NCI-H1694 (cell line): ENCODE measurements at regions not wholly inside any gene's neighbourhood (a gene's known extent, or its start where the extent isn't known, plus 50 kb on each side); places are given as distances from the start of the nearest gene placed in this dataset.

Experiments used
- DNase-seq: peaks from one replicate; lab custom pipeline; 2025; lab: John Stamatoyannopoulos, UW

GRCh38 chr9:129343424-129344375 is 165.6 kb upstream of the IER5L start:
- DNase-seq: no peak

DNA sequence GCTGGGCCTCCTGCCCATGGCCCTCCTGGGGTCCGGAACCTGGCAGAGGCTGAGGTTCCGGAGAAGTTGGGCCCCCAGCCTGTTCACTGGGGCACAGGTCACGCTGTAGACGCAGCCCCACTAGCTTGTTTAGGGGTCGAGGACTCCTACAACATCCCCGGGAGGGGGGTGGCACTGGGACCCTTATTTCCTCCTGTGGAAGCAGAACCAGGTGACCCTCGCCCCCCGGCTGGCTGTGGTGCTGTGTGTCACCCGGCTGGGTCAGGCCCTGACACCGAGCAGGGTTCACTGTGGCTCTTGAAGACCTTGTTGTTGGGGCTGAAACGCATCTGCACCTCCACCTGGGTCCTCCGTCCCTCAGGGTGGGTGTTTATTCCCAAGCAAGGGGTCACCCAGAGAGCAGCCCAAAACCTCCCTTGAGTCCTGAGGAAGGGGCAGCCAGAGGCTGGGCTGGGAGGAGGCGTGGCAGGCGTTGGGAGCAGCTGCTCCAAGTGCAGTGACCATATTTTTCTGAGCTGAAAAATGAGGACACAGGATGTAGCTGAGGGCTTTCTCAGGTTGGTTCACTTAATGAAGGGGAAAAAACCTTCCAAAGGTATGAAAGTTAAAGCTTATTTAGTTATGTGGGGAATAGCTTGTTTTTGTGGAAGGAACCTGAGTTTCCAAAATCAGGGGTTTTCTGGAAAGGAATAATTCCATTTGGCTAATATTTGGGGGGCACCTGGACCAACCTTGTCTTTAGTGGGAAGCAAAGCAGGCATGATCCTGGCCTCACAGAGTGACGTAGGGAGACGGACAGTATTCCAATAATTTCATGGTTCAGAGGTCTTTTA is 164.7 kb upstream of the IER5L start:
- DNase-seq: no peak

DNA sequence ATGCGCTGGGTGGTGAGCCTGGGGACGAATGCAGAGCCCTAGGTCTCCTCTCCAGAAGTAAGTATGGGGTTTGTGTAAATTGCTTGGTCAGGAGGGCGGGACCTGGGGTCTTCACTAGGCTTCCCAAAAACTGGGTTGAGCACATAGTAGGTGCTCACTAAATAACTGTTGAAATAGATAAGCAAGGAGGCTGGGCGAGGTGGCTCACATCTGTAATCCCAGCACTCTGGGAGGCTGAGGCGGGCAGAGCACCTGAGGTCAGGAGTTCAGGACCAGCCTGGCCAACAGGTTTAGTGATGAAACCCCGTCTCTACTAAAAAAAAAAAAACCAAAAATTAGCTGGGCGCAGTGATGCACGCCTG is 163.9 kb upstream of the IER5L start:
- no peak for DNase-seq

DNA sequence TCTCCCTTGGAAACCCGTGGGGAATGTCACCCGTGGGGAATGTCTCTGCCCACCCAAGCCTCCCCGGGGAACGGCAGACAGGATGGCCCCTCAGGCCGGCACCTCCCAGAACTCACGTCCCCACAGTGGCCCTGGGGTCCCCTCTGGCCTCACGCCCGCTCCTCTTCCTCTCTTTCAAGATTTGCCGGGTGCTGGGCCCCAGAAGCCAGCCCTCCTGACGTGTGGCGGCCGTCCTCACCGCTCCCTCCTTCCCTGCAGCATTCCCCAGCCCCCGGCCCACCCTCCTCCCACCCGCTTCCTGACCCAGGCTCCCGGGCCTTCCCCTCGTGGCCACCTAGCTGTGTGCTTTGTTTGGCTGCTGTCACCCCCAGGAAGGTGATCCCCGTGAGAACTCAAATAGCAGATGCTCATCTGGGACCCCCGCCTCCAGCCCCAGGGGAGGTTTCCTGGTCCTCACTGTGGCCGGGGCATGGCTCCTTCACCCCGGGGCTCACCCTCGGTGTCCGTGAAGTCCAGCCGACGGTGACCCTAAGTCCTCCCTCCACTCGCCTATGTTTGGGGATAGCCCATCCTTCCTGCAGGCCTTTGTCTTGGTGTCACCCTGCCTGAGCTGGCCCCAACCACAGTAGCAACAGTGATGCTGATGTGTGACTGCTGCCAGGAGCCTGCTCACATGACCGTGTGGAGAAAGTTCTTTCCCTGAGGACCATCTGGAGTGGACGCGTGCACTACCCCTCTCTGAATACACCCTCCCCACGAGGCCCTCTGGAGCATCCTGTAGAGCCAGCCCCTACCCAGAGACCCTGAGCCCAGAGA is 163.3 kb upstream of the IER5L start:
- no peak for DNase-seq

DNA sequence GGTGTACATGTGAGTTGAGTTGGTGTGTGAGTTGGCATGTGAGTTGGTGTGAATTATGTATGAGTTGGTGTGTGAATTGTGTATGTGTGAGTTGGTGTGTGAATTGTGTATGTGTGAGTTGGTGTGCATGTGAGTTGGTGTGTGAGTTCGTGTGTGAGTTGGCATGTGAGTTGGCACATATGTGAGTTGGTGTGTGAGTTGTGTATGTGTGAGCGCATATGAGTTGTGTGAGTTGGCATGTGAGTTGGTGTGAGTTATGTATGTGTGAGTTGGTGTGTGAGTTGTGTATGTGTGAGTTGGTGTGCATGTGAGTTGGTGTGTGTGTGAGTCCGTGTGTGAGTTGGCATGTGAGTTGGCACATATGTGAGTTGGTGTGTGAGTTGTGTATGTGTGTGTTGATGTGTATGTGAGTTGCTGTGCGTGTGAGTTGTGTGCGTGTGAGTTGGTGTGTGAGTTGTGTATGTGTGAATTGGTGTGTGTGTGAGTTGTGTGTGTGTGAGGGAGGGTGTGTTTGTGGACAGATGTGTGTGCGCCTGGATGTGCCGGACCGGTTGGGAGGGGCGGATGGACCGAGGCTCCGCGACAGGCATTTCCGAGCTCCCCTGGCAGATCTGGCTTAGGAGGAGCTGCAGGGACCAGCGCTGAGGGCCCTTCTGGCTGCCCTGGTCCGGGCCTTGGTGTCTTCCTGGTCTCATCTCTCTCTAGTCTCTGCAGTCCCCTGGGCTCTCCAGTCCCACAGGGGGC is 162.5 kb upstream of the IER5L start:
- DNase-seq: no peak

DNA sequence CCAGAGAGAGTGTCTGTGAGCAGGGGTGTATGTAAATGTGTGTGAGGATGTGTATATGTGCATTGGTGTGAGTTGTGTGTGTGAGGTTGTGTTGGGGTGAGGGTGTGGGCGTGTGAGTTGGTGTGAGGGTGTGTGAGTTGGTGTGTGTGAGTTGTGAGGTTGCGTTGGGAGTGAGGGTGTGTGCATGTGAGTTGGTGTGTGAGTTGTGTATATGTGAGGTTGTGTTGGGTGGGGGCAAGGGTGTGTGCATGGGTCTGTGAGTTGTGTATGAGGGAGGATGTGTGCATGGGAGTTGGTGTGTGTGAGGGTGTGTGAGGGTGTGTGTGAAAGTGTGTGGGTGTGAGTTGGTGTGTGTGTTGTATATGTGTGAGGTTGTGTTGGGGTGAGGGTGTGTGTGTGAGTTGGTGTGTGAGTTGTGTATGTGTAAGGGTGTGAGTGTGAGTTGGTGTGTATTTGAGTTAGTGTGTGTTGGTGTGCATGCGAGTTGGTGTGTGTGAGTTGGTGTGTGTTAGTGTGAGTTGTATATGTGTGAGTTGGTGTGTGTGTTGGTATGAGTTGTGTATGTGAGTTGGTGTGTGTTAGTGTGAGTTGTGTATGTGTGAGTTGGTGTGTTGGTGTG is 161.6 kb upstream of the IER5L start:
- DNase-seq: no peak

DNA sequence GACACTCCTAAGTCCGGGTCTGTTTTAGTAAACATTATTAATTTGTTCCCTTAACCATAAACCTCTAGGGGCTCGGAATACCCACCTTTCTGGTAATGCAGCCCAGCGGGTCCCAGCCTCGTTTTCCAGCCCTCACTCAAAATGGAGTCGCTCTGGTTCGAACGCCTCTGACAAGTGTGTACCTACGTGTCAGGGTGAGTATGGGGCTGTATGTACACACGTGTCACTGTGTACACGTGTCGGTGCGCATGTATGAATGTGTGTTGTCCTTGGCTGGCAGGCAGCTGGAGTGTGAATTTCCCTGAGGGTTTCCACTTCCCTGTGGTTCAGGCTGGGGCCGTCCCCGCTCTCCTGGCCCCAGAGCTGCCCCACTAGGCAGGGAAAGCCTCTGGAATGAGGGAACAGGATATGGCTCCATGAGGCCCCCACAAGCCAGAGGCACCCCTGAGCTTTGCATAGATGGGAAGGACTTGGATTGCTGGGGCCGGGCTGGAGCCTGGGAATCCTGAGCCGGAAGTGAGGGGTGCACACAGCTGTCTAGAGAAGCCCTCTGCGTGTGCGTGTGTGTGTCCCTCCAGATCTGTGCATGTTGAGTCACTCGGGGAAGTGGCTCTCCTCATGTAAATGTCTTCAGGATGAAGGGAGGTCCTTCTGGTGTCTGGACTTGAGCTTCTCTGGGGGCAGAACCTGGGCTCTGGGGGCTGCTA is 160.8 kb upstream of the IER5L start:
- no peak for DNase-seq

DNA sequence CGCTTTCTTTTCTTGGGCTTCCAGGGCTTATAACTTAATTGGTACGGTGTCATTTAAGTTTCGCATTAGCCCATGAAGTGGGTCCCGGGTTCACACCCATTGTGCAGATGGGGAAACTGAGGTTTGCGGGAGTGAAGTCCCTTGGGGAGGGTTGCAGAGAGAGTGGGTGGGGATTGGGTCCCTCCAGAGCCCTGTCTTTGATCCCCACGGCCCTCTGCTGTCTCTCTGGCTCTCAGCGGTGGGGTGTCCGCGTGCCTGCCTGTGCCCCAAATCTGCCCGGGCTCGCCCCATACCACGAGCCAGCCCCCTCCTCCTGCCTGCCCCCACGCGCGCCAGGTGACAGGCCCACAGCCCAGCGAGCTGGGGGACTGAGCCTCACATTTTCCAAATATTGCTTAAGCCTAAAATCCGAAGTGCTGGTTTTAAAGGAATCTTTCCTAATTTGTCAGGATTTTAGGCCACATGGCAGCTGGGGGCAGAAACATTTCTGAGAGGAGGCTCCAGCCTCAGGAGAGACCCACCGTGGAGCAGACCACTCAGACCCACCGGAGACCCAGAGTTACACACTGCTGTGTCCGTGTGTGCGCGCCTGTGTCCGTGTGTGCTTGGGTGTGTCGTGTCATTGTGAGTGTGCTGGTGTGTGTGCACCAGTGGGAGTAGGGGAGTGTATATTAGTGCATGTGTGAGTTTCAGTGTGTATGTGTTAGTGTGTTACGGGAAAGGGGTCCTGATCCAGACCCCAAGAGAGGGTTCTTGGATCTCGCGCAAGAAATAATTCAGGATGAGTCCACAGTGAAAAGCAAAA is 159.5 kb upstream of the IER5L start:
- DNase-seq: no peak

DNA sequence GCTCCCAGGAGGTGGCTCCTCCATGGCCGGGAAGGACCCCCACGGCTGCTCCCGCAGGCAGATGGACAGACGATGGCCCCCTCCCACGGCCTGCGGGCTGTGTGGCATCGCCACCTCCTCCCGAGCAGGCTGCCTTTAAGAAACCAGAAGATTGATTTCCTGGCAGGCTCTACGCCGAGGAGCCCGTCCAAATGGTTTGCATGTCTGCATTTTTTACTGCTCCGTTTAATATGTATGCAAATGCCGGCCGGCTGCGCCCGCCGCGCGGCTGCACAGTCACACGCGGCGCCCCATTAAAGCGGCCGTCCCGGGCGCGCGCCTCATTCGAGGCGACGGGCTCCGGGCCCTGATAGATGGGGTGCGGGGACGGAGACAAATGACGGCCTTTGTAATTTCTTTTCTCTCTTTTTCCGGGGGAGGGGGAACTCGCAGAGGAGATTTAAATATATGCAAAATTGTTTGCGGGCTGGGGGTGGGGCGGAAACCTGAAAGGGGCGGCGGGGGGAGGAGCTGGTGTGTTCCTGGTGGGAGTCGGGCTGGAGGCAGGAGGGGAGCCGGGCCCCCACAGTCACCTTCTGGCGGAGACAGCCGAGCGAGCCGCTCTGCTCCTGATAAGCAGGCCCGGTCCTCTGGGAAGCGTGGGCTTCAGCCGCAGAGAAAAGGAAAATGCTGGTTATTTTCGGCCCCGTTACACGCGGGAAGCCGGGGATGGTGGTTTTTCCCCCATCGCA is 158.7 kb upstream of the IER5L start:
- DNase-seq: no peak

- no peak for DNase-seq
Measured at GRCh38 chr9:129336130-129336528, 158.1 kb upstream of the IER5L start.

DNA sequence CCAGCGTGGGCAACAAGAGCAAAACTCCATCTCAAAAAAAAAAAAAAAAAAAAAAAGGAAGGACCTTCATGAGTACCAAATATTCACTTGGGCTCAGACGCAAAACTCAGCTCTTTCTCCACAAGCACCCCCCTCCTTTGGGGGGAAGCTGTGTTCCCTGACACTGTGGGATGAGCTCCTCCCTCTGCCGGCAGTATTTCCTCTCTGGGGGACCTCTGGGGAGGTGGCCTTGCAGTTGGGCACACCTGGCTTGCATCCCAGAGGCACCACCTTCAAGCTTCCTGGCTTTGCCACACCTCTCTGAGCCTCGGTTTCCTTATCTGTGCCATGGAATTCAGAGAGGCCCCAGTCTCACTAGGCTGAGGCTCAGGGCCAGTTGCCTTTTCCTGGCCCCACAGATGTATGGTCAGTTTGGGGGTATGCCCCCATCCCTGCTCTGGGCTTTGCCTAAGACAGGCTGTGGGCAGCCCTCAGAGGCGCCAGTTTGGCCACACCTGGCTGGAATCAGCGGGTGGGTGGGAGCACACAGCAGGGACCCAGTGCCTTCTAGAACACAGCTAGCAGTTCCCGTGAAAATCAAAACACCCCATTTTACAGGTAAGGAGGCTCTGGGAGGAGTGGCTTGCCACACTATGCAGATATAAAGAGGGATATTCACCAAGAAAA is 157.5 kb upstream of the IER5L start:
- no peak for DNase-seq

- no peak for DNase-seq
Measured at GRCh38 chr9:129334105-129334935, 156.3 kb upstream of the IER5L start.

DNA sequence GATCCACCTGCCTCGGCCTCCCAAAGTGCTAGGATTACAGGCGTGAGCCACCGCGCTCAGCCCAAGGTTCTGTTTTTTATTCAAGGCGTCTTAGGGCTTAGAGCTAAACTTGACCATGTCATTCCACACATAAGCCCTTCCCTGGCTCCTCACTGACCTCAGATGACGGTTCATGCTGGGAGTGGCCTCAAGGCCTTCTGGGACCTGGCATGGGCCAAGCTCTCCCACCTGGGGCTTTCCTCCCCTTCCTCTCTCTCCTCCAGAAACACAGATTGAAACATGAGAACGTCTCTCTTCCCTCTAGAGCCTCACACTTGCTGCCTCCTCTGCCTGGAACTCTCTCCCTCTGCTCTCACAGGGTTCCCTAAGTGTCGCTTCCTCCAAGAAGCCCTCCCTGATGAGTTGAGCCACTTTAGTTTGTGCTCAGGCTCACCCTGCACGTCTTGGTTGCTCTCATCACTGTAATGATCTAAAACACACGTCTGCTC is 155.6 kb upstream of the IER5L start:
- DNase-seq: no peak

- DNase-seq: no peak
Measured at GRCh38 chr9:129332581-129332980, 154.5 kb upstream of the IER5L start.

DNA sequence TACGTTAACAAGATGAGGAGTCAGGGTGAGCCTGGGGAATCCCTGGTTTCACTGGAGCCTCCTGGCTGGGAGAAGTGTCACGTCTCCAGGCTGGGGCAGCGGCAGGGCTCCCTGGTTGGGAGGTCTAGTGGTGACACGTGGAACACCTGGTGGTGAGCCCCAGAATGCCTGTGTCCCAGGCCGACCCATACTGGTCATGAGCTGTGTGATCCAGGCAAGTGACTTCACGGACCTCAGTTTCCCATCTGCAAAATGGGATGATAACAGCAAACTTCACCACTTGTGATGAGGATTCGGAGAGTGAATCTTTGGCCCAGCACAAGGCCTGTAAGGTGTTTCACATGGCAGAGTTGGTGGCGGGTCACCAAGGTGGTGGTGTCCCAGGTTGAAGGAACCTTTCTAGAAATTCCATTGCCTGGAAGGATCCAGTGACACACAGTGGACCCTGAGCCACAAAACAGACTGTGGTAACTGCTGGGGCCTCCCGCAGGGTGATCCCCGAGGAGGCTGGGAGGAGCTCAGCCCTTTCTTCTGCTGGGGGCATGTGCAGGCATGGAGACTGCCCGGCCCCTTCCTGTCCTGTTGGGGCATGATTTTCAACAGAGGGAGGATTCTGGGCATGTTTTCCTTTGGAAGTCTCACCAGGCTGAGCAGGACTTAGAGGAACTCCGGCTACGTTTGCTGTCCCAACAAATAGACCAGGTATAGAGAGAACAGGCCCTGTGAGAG is 153.9 kb upstream of the IER5L start:
- DNase-seq: no peak

GRCh38 chr9:129331493-129331765 is 153.4 kb upstream of the IER5L start:
- no peak for DNase-seq
